Hematopoietic multipotent progenitor cell treated with erythropoietin and hydrocortisone succinate and interleukin-3 and kit ligand, for 4 days (in vitro differentiated cells): ENCODE measurements at regions not wholly inside any gene's neighbourhood (a gene's known extent, or its start where the extent isn't known, plus 50 kb on each side); places are given as distances from the start of the nearest gene placed in this dataset.

Experiments used
- DNase-seq: peaks from one replicate; pipeline ENCODE4 v3.0.0-alpha.2; 2015

DNA sequence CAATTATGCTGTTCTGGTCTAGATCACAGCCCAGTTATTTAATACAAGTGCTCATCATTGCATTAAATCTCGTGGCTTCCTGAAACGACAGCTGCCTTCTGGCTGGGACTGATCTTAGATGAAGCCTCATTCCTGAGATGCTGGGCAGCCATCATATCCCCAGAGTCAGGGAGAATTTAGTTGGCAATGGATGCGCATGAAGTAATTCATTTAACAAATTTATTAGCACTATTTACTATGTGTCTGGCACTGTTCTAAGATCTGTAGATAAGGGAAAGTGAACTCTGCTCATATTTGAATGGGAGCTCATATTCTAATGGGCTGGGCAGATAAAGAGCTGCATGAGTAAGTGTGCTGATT is 244.7 kb downstream of the KCNS3 start:
- DNase-seq, result no peak

DNA sequence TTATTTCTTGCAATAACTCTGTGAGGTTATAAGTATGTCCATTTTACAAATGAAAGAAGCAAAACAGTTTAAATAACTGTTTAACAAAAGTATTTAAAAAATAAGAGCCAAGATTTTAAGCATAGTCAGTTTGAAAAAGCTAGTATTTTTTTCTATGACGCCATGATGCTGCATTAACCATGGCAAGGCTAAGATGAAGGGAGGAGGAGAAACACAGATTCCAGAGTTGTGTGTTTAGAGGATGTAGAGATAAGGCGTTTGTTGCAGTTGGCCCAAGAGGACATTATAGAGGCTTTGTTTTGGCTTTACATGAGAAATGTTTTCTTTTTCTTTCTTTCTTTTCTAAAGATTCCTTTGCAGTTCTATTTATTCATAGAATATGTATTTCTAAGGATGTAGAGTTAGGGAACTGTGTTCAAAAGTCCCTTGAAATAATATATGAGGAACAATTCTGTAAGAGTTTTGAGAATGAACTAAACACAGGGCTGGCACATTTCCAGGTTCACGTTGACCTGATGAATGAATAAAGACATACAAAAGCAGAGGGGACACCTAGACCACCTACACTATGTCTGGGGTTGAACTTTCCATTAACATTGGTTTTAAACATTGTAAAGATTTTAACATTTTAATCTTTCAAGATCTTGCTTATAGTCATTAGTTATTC is 244.2 kb downstream of the KCNS3 start:
- DNase-seq, result no peak

DNA sequence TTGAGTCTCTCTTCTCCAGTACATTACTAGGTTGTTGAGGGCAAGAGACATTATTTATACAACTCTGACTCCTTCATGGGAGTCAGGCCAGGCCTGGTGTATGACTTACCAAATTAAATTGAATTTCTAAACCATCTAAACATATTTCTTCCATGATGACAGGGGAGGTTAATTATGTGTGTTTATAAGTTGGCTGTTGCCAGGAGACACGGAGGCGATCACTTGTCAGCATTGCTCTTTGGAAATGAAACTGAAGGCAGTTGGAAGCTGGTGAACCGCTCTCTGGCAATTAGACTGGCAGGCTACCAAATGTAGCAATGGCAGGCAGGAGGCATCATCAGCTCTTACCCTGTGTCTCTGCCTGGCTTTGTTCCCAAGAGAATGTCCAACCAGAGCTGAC is 241.4 kb downstream of the KCNS3 start:
- DNase-seq, result no peak

DNA sequence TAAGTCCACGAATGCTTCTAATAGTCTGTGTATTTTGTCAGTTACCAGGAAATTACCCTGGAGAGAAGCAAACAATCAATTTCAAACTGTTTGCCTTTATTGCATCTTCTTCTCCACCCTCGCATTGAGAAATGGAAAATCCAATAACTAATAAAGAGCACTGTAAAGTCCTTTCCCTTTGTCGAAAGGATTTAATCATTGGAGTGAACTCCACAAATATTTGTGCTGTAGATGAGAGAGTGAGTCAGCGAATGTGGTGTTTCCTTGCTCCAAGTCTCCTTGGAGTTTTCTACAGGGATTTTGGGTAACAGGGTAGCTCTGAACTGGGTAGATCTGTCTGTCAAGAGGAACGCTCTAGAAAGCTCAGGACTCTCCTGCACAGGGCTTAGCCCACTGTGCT is 240.2 kb downstream of the KCNS3 start:
- no peak for DNase-seq

DNA sequence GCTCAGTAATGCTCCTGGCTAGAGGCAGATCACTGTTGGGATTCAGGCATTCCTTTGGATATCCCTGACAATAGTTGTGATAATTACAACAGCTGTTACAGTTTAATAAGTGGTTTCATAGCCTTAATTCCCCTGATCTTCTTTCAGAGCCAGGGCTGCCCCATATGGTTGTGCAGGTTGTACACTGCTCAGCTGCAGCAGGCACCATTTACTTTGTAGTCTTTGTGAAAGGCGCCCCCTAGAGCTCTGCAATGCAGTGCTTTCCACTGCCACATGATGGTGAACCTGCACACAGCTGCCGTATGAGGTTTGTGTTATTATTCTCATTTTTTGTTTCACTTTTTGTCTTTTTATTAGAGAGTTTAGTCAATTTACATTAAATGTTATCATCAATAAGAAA is 239.1 kb downstream of the KCNS3 start:
- peak; percentile 66 for DNase-seq

DNA sequence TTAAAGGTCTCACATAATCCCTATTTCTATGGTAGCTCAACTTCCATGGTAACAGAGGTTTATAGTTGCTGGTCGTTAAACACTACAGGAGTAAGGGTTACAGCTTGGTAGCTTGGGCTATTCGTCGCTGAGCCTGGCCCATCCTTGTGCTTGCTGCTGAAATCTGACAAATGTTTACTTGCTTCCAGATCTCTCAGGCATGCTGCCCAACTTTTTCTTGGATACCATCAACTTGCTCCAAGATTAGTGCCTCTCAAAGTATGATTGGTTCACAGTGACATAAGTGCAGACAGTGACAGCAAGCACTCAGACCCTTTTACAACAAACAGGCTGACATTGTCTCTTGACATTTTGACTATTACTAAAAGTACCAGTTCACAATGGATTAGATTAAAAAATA is 231.8 kb downstream of the KCNS3 start:
- no peak for DNase-seq

DNA sequence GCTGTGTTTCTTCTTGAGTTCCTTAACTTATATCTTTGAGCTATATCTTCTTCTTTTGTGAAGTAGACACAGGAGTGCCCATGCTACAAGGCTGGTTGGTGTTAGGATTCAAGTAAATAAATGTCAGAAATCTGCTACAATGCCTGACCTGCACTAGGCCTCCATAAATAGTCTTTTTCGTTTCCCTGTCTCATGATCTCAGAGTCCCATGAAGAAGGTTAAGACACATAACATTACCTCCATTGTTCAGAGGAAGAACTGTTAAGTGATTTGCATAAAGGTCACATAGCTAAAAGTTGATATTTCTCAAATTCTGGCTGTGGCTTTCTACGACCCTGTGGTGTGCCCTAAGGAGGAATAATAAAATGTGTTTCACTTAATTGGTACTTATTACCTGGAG is 228.4 kb downstream of the KCNS3 start:
- DNase-seq, result no peak

DNA sequence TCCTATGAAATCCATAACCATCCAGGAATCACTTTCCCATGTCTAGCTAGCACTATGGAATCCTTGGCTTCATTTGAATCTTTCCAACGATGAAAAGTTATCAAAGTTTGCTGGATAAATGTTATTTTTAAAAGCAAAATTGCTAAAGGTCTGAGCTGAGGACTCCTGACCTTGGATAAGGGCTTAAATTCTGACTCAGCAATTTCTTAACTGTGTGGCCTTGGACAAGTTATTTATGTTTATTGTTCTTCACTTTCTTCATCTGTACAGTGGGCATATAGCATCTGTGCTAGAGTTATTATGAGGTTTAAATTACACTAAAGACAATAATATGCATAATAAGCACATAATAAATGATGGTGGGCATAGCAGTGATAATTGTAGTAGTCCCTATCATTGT is 227.5 kb downstream of the KCNS3 start:
- no peak for DNase-seq

DNA sequence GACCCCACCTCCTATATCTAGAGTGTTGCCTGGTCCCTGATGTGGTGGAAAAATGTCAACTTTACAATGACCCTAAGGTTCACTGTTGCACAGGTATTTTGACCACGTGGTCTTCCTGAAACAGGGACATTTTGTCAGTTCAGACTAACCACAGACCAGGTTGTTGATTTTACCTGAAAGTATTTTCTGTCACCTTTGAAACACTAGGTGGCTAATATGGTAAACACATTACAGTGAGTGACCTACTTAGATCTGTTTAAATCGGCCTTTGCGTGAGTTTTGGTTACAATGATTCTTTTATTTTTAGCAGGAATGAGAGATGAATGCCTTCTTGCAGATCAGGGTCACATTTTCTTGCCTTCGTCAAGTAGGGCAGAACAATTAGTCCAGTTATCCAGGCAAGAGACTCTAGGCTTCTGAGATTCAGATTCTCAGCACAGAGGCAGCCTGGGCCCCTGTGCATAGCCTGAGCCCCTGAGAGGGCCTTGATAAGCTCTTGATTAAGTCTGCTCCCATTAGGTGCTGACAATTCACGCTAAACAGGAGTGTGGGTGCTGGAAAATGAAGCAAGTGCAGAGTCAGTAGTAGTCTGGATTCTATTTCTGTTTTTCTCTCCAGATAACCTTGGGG is 226.2 kb downstream of the KCNS3 start:
- no peak for DNase-seq

DNA sequence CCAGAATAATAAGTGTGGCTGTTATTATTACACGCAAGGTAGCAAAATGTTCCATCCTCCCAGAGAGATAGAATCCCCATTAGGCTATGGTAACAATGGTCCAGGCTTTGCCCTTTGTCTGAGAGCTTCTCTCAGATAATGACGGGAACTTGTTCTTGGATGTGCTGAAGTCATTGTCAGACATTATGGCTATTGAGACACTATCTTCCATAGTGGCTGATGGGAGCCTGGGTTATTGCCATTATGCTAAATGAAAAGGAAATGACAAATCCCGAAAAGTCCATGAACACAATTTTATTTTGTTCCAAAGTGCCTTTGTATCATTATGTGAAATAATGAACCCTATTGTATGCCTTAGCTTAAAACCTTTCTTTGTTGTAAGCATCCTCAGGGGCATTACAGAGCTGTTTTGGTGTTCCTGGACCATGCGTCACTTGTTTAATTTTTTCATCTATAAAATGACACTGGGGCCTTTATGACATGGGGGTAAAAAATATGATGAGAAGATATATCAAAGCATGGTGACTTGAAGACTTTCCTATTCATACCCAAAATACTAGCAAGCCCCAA is 218.5 kb downstream of the KCNS3 start:
- no peak for DNase-seq

DNA sequence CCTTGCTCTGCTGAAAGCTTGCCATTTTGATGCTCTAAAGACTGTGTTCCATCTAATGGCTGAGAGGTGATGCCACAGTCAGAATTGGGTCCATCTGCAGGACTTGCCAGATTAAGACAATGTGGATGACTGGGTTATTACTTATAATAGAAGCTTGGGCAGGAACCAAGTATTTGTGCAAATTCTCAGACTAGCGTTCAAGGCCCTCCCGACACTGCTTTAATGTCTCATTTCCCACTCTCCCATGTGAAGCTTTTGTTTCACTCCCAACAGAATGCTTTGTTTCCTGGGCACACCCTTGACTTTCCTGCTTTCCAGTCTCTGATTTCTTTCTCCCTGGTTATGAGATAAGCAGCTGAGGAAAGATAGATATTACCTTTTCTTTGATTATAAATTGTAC is 215.8 kb downstream of the KCNS3 start:
- no peak for DNase-seq

DNA sequence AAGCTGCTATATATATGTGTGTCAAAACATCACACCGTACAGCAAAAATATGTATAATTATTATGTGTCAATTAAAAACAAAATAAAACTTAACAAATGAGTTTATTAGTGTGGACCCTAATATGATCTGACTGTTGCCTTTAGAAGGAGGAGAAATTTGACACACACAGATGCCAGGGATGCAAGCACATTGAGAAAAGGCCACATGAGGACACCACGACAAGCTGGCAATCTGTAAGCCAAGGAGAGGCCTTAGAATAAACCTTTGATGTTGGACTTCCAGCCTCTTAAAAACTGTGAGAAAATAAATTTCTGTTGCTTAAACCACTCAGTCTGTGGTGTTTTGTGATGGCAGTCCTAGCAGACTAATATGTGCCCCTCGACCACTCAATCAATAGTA is 214.7 kb downstream of the KCNS3 start:
- no peak for DNase-seq

DNA sequence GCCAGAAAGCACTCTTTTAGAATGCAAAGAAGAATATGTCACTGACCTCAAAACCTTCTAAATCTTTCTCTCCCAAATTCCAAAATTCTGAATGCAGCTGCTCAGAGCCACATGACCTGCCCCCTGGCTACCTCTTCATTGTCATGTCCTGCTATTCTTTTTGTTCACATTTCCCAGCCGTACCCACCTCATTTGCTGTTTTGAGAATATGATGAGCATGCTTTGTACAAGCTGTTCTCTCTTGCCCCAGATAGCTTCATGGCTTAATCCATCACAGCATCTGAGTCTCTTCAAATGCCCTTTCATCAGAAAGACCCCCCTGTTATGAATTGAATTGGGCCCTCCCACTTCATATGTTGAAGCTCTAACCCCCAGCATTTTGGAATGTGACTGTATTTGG is 214.3 kb downstream of the KCNS3 start:
- DNase-seq, result no peak

DNA sequence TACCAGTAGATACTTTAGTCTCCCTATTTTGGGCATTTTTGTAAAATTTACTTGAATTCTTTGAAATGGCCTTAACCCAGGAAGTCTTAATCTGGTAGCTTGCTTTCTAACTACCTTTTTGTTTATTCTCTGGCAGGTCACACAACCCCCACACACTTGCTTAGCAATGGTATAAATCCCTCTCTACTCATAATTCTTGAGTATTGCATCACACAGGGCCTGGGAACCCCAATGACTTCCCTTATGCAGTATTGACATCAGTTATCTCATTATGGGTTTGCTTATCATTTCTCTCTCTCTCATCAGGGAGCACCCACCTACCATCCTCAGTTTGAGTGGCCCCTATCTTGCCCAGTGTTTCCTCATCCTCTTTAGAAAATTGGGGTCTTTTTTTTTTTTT is 207.1 kb downstream of the KCNS3 start:
- DNase-seq, result peak; percentile 4

DNA sequence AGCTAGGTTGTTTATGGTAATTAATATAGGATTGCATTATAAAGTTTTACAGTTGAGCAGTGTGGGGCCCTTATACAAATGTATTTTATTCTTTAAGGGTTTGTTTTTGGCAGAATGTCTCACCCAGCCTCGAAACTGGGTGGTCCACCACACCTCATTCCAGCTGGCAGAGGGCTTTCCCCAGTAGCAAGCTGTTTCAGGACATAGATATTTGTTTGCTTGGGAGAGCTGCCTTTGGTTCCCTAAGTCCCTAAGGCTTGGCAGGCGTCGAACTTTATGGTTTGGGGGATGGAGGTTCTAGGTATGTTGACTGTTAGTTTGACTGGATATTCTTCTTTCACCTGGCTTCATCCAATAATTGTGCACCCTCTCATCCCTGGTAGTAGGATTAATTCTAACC is 205.9 kb downstream of the KCNS3 start:
- no peak for DNase-seq

DNA sequence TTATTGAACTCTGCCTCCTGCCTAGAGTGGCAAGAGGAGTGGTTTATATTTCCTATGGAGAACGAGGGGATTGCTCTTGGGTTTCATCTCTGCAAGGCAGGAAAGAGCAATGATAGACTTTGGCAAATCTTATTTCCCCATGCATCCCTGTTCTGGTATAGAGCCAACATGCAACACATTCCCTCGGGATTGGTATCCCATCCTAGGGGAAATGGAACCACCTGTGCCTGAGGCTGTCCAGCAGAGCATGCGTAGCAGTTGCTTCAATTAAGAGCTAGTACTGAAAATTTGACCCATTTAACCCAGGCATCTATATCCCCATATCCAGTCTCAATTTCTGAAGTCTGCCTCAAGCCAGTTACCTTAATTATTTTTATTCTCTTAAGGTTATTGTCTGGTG is 205.3 kb downstream of the KCNS3 start:
- no peak for DNase-seq

DNA sequence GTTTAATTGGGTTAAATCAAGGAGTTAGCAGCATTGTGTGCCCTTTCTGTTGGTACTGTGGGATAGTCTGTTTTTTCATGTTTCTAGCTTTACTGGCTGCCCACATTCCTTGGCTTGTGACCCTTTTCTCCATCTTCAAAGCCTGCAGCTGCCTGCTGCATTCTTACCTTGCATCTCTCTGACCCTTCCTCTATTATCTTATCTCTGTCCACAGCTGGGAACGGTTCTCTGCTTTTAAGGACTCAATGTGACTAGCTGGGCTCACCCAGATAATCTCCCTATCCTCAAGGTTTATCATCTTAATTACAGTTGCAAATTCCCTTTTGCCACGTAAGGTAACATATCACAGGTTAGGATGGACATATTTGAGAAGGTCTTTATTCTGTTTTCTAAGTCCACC is 199.7 kb downstream of the KCNS3 start:
- peak; percentile 61 for DNase-seq

DNA sequence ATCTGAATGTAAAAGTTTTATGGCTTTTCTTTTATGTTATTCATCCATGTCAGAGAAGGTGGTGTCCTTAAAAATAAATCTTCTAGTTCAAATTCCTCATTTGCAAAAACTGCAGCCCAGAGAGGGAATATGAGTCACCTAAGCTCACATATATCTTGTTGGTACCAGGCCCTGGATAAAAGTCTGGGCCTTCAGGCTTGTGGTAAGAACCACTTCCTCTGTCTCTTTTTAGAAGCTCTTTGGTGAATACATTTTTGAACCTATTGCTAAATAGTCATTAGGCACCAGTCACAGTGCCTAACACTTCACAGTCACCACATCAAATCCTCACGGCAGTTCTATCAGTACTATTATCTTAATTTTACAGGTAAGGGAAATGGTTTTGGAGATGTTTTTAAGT is 199.2 kb downstream of the KCNS3 start:
- DNase-seq, result peak; percentile 87

DNA sequence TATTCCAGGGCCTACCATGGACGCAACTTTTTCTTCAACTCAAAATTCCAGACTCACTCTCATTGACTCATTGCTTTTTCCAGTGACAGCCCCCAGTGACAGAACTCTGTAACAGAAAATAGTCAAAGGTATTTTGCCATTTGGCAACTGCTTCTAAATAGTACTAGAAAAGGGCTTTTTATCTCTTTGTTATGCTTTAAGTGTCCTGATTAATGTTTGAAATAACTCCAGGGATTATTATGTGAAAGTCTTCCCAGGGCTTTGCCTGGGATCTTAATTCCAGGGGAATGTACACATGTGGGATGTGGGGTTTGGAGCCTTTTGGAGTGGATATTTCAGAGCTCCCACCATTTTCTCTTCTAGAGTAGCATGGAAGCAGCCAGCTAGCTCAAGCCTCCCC is 198.8 kb downstream of the KCNS3 start:
- no peak for DNase-seq

DNA sequence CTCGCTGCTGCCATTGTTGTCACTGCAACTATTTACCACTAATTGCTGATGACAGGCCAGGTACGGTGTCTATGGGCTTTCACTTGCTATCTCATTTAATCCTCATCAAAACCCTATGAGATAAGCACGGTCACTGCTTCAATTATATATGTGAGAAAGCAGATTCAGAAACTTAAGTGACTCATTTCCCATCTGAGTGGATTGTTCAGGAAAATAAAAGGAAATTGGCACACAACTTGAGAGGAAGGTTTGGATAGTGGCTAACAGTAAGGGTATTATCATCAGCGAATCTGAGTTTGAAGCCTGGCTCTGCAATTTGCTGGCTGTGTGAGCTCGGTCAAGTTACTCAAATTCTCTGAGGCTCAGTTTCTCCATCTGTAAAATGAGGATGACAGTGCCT is 196.0 kb downstream of the KCNS3 start:
- no peak for DNase-seq

DNA sequence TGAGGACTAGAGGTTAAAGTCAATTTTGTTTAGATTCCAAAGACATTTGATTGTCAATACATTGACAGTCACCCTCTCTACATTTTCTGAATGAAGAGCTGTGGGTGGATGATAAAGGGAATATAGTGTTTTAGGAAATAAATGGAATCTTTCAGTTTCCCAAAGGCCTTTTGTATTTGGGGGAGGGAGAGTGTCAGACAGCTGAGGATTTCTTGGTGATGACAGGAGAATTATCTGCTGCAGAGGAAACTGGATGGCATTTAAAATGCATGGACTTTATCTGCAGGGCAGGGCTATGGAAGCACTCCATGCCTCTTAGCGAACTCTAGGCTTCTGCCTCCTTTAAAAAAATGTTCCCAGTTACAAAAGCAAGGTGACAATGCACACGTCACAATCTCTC is 195.1 kb downstream of the KCNS3 start:
- DNase-seq, result no peak

DNA sequence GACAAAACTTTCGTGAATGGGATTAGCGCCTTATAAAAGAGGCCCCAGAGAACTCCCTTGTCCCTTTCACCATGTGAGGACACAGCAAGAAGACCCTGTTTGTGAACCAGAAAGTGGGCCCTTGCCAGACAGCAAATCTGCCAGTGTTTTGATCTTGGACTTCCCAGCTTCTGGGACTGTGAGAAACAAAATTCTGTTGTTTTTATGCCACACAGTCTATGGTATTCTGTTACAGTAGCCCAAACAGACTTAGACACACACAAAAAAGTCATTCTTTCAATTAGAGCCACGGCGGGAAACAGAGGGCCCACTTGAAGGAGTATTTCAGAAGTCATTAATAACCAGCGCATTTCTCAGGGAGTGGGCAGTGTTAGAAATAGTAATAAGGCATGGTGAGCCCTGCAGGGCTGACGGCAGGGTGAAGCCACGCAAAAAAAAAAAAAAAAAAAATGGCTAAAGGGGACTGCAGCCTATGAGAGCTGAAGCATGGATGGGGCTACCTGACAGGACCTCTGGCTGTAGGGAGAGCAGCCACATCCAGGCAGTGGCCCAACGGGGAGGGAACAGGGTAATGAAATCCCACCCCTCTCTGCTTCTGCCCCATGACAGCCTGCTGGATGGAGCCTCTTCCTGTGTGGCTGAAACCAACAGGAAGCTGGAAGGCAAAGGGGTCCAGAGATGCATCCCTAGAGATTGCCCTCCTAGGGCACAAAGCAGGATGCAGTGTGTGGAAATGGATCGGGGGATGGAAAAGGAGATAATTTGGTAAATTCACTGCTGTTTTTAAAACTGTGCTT is 189.3 kb downstream of the KCNS3 start:
- DNase-seq, result no peak

DNA sequence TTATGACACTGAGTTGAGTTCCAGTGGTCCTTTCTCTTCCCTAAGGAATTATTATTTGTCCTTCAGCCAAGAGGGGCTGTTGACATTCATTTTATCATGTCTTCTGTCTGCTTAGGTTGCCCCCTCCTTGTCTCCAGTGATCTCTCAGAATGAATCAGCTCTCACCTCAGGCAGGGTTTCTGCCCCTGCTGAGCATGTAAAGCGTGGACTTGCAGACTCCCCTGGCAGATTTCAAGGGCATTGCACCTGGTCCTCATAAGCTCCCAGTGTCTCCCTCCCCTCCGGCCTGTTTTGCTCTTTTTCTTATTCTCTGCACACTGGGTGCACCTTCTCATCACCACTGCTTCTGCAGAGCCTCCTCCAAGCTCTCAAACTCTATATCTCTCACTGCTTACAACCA is 188.4 kb downstream of the KCNS3 start:
- DNase-seq, result no peak

DNA sequence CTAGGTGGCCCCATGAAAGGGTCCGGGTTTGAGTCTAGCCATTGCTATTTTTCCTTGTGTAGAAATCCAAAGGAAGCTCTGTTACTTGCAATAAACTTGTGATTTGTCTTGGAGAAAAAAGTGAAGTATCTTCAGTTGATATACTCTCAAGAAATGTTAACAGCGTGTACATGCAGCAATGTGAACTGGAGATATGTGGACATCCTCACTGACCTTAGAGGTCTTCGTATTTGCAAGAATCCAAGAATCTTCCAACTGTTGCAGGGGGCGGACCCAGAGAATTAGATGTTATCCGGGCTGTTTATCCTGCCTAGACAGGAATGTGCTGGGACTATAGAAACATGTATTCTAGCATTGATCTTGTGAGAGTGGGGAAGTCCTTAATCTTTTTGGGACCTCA is 187.6 kb downstream of the KCNS3 start:
- DNase-seq, result no peak
